HG02943 (cell line): ENCODE measurements at regions not wholly inside any gene's neighbourhood (a gene's known extent, or its start where the extent isn't known, plus 50 kb on each side); places are given as distances from the start of the nearest gene placed in this dataset.
A peak's percentile ranks its signal among the peaks of the same experiment; 100 is the strongest.

Experiments
- ATAC-seq: cut with Tn5 transposase; IDR thresholded peaks from one replicate; pipeline ENCODE4 v1.9.1; 2021; ENCODE audit warnings: mild to moderate bottlenecking, low read depth, moderate library complexity; ENCODE audit not compliant: unreplicated experiment

GRCh38 chr3:194072691-194073279 lies 63.2 kb upstream of the HES1 start:
- no peak for ATAC-seq

DNA sequence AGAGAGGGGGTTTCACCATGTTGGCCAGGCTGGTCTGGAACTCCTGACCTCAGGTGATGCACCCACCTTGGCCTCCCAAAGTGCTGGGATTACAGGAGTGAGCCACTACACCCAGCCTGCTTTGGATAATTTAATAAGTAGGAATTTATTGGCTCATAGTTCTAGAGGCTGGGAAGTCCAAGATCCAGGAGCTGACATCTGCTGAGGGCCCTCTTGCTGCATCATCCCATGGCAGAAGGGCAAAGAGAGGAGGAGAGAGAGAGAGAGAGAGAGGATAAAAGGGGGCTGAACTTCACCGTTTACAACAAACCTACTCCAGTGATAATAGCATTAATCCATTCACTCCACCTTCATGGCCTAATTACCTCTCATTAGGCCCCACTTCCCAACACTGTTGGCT lies 62.0 kb upstream of the HES1 start:
- ATAC-seq, result no peak

GRCh38 chr3:194075088-194075615 lies 60.8 kb upstream of the HES1 start:
- no peak for ATAC-seq

DNA sequence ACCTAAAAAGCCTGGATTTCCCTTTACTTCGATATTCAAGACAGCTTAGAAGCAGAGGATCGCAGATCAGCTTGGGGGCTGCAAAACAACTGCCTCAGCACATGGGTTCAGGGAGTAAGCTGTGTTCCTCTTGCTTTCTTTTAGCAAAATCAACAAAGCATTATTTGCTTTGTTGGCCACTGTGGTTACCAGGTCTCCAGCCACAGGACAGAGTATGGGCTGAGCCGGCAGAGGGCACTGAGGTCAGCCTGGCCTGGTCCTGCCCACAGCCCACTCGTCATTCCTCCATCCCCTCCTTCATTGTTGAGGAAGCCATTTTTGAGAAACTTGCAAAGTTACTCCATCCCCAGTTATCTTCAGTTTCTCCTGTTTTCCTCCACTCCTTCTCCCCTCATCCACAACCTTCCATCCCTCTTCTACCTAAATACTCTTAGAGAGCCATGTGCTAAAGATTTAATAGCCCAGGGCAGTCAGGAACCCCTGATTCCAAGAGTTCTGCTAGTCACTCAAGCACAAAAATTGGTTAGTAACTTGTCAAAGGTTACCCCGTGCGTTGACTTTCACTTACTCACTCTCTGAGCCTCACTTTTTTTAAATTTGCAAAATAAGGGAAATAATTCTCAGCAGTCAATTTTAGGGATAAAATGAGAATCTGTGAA lies 60.0 kb upstream of the HES1 start:
- ATAC-seq, result no peak

DNA sequence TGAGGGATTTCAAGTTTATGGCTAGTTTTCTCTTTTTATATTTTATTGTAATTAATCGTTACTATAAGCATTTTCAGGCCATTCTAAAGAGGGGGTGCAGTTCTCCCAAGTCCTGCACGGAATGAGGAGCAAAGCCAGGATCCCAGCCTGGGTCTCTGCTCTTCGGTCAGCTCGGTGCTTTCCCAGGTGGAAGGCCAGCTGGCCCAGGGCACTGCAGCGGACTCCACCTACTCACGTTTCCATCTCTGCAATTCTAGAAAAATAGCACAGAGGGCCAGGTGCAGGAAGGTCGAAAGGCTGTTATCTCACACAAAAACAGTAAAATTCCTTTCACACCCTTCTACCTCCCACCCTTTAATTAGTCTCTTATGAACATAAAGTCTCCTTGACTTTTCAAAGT lies 59.5 kb upstream of the HES1 start:
- no peak for ATAC-seq

GRCh38 chr3:194077602-194078001 lies 58.3 kb upstream of the HES1 start:
- ATAC-seq, result no peak

- no peak for ATAC-seq
Observed at GRCh38 chr3:194078045-194078821, 57.7 kb upstream of the HES1 start.

DNA sequence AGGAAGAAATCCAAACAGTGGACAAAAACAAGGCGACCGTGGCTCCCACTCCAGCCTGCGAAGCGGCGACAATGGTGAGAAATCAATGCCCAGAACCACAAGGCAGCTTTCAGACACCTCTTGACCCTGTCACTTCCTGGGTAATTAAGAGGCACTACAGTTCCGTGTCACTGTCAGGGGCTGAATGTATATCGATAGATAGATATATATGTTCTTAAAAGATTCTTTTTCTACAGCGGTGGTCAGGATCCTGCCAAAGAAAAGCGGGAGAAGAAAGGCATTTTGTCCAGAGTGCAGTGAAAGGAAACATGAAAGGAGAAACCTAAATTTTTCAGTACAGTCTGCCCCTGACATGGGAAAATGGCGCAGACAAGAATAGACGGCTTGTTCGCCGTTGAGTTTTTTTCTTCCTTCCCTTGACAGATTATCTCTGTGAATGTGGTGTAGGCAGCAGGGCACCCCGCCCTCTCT lies 56.2 kb upstream of the HES1 start:
- ATAC-seq, result no peak

- no peak for ATAC-seq
Observed at GRCh38 chr3:194080436-194080835, 55.5 kb upstream of the HES1 start.

- no peak for ATAC-seq
Observed at GRCh38 chr3:194080913-194081800, 54.8 kb upstream of the HES1 start.

- no peak for ATAC-seq
Observed at GRCh38 chr3:194081826-194082225, 54.1 kb upstream of the HES1 start.

- ATAC-seq, result no peak
Observed at GRCh38 chr3:194082743-194083636, 53.0 kb upstream of the HES1 start.

DNA sequence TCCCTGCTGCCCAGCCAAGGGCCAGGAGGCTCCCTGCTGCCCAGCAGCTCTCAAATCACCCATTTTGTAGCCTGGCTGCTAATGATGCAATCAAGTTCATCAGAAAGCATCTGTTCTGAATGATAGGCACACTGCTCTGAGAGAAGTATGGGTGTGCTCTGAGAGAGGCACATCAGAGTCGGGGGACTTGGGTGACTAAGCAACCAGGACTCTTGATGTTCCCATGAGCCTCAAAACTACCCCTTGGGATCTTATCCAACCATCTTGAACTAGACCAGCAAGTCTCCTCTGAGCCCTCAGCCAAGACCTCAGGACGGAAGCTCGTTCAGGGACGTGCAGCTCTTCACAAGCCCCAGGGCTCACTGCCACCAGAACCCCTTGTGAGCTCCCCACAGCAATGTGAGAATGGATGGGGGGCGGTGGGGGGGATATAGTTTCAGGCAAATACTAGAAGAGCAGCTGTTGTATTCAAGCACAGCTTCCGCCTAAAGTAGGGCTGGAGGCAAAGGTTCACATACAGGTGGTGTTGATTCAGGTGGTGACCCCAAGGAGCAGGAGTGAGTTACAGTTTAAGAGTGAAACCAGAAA lies 52.2 kb upstream of the HES1 start:
- ATAC-seq, result peak; percentile 43

DNA sequence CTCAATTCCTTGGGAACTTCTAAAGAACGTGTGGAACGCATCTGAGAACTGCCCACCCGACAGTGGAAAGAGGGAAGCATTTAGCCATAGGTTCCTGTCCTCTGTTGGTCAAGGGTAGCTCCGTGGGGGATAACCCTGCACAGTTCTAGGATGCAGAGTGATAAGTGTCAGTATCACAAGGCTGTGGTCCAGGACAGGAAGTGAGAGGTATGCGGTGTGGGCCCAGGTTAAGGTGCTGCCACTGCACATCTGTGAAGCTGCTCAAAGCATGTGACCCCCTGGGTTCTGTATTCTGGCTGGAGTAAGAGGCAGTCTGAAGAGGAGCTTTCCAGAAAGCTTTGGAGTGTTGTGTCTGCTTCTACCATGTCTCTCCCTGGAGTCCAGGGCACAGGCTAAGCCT lies 51.7 kb upstream of the HES1 start:
- peak; percentile 96 for ATAC-seq
